Loucy (cell line): ENCODE measurements at regions not wholly inside any gene's neighbourhood (a gene's known extent, or its start where the extent isn't known, plus 50 kb on each side); places are given as distances from the start of the nearest gene placed in this dataset.

ENCODE experiments used
- H2AFZ ChIP-seq: fragments of 200-600 bp; sonication (generic); 2 replicates; pipeline ENCODE4 v1.6.0; 2016; ENCODE audit warnings: antibody characterized with exemption, mild to moderate bottlenecking, low read length, moderate library complexity
- H3F3A ChIP-seq: fragments of 200-600 bp; 2 replicates; pipeline ENCODE4 v1.6.0; 2016; ENCODE audit warnings: antibody characterized with exemption, low read depth, mild to moderate bottlenecking
- H3K27me3 ChIP-seq: fragments of 200-600 bp; sonication (generic); 2 replicates; pipeline ENCODE4 v1.6.1; 2014; ENCODE audit warnings: low read length, mild to moderate bottlenecking; ENCODE audit not compliant: insufficient read depth, poor library complexity, severe bottlenecking
- H3K36me3 ChIP-seq: fragments of 200-600 bp; sonication (generic); 2 replicates; pipeline ENCODE4 v1.6.1; 2016; ENCODE audit warnings: low read length; ENCODE audit not compliant: insufficient read depth
- H3K4me1 ChIP-seq: fragments of 200-600 bp; sonication (generic); 2 replicates; pipeline ENCODE4 v1.5.1; 2014; ENCODE audit warnings: low read length, mild to moderate bottlenecking; ENCODE audit not compliant: insufficient read depth, poor library complexity, severe bottlenecking
- H3K4me2 ChIP-seq: fragments of 200-600 bp; sonication (generic); 2 replicates; pipeline ENCODE4 v1.6.0; 2014; ENCODE audit warnings: antibody characterized with exemption, low read length, low read depth, mild to moderate bottlenecking; ENCODE audit not compliant: poor library complexity, severe bottlenecking
- H3K4me3 ChIP-seq: fragments of 200-600 bp; sonication (generic); 2 replicates; pipeline ENCODE4 v1.5.1; 2014; ENCODE audit warnings: low read length, mild to moderate bottlenecking, mixed read lengths; ENCODE audit not compliant: poor library complexity, severe bottlenecking
- H3K79me2 ChIP-seq: fragments of 200-600 bp; sonication (generic); 2 replicates; pipeline ENCODE4 v1.6.1; 2014; ENCODE audit warnings: low read length; ENCODE audit not compliant: insufficient read depth
- H3K9ac ChIP-seq: fragments of 200-600 bp; sonication (generic); 2 replicates; pipeline ENCODE4 v1.6.0; 2014; ENCODE audit warnings: mild to moderate bottlenecking, low read depth, low read length, moderate library complexity; ENCODE audit not compliant: poor library complexity, severe bottlenecking
- H3K9me2 ChIP-seq: fragments of 200-600 bp; sonication (generic); replicated peaks from 2 replicates; pipeline ENCODE4 v1.6.1; 2016; ENCODE audit warnings: low read depth, low read length, mixed read lengths
- H3K9me3 ChIP-seq: fragments of 200-600 bp; sonication (generic); 2 replicates; pipeline ENCODE4 v1.6.1; 2014; ENCODE audit warnings: mild to moderate bottlenecking, antibody characterized with exemption, low read length, low read depth; ENCODE audit not compliant: insufficient read depth
- H4K20me1 ChIP-seq: fragments of 200-600 bp; sonication (generic); 2 replicates; pipeline ENCODE4 v1.6.0; 2014; ENCODE audit warnings: antibody characterized with exemption, low read length, mild to moderate bottlenecking; ENCODE audit not compliant: insufficient read depth, poor library complexity, severe bottlenecking
- EZH2phosphoT487 ChIP-seq: fragments of 200-600 bp; IDR thresholded peaks from 2 replicates; pipeline ENCODE4 v1.6.1; 2018; ENCODE audit warnings: antibody characterized with exemption, mild to moderate bottlenecking, moderate library complexity, borderline replicate concordance
- TF ChIP-seq, protein P1 (sequence below): fragments of 200-600 bp; sonication (generic); conservative IDR thresholded peaks from 2 replicates; pipeline ENCODE4 v1.5.1; 2014; ENCODE audit warnings: mild to moderate bottlenecking, antibody characterized with exemption, low read length

DNA sequence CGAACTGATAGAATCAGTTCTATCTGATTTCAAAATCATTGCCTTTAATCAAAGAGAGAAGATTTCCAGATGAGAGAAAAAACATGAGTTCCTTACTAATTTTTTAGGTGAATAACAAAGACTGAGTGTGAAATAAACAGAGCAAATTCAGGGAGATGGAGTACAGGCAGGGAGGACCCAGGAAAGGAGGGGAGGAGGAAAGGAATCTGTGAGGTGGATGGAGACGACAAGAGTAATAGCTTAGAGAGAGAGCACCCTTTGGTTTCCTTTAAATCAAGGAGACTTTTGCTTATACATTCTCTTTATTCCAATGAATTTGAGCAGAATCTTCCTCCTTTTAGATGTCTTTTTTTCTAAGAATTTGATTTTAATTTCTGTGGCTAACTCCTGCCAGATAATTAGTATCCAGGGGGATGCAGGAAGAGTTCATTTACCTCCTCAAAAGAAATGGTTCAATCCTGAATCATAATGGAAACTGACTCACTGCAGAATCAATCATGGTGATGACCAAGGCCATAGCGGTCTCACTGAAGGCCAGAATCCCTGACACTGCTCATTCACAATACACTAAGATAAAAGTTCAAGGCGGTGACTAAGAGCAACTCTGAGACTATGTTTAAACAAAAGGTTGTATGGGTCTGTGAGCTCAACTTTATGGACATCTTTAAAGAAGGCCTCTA is 234.0 kb upstream of the ZC3H12C start:
- H3K27me3 ChIP-seq = no peaks in the 10 kb centered on the region
- H3K9me3 ChIP-seq = no peaks in the 10 kb centered on the region
- H3K36me3 ChIP-seq = no peaks in the 10 kb centered on the region
- TF ChIP-seq EZH2phosphoT487 = no peak
- TF ChIP-seq, protein P1, sequence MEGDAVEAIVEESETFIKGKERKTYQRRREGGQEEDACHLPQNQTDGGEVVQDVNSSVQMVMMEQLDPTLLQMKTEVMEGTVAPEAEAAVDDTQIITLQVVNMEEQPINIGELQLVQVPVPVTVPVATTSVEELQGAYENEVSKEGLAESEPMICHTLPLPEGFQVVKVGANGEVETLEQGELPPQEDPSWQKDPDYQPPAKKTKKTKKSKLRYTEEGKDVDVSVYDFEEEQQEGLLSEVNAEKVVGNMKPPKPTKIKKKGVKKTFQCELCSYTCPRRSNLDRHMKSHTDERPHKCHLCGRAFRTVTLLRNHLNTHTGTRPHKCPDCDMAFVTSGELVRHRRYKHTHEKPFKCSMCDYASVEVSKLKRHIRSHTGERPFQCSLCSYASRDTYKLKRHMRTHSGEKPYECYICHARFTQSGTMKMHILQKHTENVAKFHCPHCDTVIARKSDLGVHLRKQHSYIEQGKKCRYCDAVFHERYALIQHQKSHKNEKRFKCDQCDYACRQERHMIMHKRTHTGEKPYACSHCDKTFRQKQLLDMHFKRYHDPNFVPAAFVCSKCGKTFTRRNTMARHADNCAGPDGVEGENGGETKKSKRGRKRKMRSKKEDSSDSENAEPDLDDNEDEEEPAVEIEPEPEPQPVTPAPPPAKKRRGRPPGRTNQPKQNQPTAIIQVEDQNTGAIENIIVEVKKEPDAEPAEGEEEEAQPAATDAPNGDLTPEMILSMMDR = no peak
- no peaks in the 10 kb centered on the region for H3K9me2 ChIP-seq
- no peaks in the 10 kb centered on the region for H3F3A ChIP-seq
- H2AFZ ChIP-seq = no peak overlapping the region
- no peak overlapping the region for H3K4me3 ChIP-seq
- H3K4me1 ChIP-seq = no peaks in the 10 kb centered on the region
- no peaks in the 10 kb centered on the region for H4K20me1 ChIP-seq
- no peaks in the 10 kb centered on the region for H3K79me2 ChIP-seq
- no peak overlapping the region for H3K4me2 ChIP-seq
- no peak overlapping the region for H3K9ac ChIP-seq

DNA sequence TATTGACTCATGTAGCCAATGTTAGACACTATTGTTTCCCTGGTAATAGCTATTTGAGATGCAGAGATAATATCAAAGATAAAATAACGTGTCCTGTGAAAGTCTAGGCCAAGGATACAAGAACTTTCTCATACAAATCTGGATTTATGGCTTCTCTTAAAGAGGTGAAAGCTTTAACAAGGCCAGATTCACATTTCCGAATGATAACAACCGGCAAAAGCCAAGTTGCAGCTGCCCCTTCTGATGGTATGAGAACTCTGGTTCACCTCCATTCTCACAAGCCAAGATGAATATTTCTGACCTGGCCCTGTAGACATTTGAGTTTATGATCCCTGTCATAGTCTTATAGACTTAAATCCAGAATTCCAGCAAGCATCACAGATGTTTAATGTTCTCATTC is 230.4 kb upstream of the ZC3H12C start:
- no peaks in the 10 kb centered on the region for H3F3A ChIP-seq
- no peak overlapping the region for H2AFZ ChIP-seq
- no peaks in the 10 kb centered on the region for H4K20me1 ChIP-seq
- H3K9me3 ChIP-seq = no peaks in the 10 kb centered on the region
- no peaks in the 10 kb centered on the region for H3K27me3 ChIP-seq
- H3K79me2 ChIP-seq = no peaks in the 10 kb centered on the region
- no peaks in the 10 kb centered on the region for H3K36me3 ChIP-seq
- H3K4me1 ChIP-seq = peaks cover 11% of the 10 kb centered on the region
- H3K9ac ChIP-seq = no peak overlapping the region
- TF ChIP-seq, protein P1 = no peak
- no peak for TF ChIP-seq EZH2phosphoT487
- H3K4me3 ChIP-seq = no peak overlapping the region
- H3K4me2 ChIP-seq = no peak overlapping the region
- H3K9me2 ChIP-seq = no peaks in the 10 kb centered on the region

DNA sequence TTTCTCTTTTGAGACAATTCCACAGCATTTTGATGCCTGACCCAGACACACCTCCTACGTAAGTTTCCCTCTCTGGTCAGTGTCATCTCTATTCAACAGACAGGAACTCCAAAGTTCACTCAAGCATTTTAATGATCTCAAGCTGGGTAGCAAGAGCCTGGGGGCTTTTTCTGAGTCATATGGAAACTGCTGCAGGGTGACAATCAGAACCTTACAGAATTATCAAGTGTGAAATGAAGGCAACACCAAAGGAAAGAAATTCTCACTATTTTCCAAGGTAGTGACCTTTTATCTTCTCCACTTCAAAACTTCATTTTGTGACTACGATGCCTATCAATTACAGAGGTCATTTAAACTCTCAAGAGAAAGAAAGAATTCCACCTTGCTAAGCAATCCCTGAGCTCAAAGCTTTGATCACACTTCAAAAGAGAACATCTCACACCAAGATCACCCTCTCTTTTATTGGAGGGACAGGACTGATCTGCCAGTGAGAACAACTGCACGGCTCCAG is 229.0 kb upstream of the ZC3H12C start:
- Histone ChIP-seq H3F3A (no peaks in the 10 kb centered on the region), H2AFZ (peak overlapping the region; percentile 88), H3K27me3 (no peaks in the 10 kb centered on the region), H4K20me1 (no peaks in the 10 kb centered on the region), H3K79me2 (no peaks in the 10 kb centered on the region), H3K4me1 (peaks cover 11% of the 10 kb centered on the region), H3K9ac (no peak overlapping the region), H3K4me2 (no peak overlapping the region), H3K4me3 (no peak overlapping the region), H3K36me3 (no peaks in the 10 kb centered on the region), H3K9me3 (no peaks in the 10 kb centered on the region), H3K9me2 (no peaks in the 10 kb centered on the region)
- TF ChIP-seq EZH2phosphoT487 = no peak
- TF ChIP-seq, protein P1 = no peak
